Lung (tissue), 11 donors: ENCODE measurements at regions not wholly inside any gene's neighbourhood (a gene's known extent, or its start where the extent isn't known, plus 50 kb on each side); places are given as distances from the start of the nearest gene placed in this dataset.

ENCODE experiments used
- ATAC-seq: fragments of 200-7000 bp; cut with Tn5 transposase; one replicate; pipeline ENCODE4 v1.9.1; 2020; ENCODE audit warnings: moderate number of reproducible peaks; ENCODE audit not compliant: insufficient read depth, low FRiP score
- DNase-seq, 3 donors: peaks; one replicate each; pipeline ENCODE4 v3.0.0-alpha.2; 2013 to 2017
- H3K27ac ChIP-seq, 2 donors: one replicate each; pipeline ENCODE4 v1.5.1; 2013; ENCODE audit warnings: mild to moderate bottlenecking in 2 of 2, moderate library complexity in 2 of 2, control low read depth in 1 of 2, inconsistent platforms in 1 of 2, low read depth in 1 of 2, low read length in 1 of 2
- H3K27me3 ChIP-seq, 3 donors: one replicate each; pipeline ENCODE4 v1.5.1; 2013; ENCODE audit warnings: low read length in 2 of 3; ENCODE audit not compliant: control insufficient read depth in 3 of 3, insufficient read depth in 3 of 3
- H3K36me3 ChIP-seq, 4 donors: one replicate each; pipeline ENCODE4 v1.5.1; 2013; ENCODE audit warnings: low read length in 4 of 4, mild to moderate bottlenecking in 1 of 4, moderate library complexity in 1 of 4; ENCODE audit not compliant: control insufficient read depth in 4 of 4, insufficient read depth in 4 of 4
- H3K4me1 ChIP-seq, 5 donors: one replicate each; pipeline ENCODE4 v1.5.1; 2013; ENCODE audit warnings: low read length in 5 of 5, mild to moderate bottlenecking in 2 of 5, moderate library complexity in 1 of 5; ENCODE audit not compliant: control insufficient read depth in 5 of 5, insufficient read depth in 5 of 5
- H3K4me3 ChIP-seq: one replicate; pipeline ENCODE4 v1.5.1; 2013; ENCODE audit warnings: mild to moderate bottlenecking, control low read depth, moderate library complexity
- H3K9ac ChIP-seq, 2 donors: one replicate each; pipeline ENCODE4 v1.5.1; 2013; ENCODE audit warnings: low read length in 2 of 2, control low read depth in 1 of 2; ENCODE audit not compliant: insufficient read depth in 1 of 2
- H3K9me3 ChIP-seq, 4 donors: one replicate each; pipeline ENCODE4 v1.5.1; 2013; ENCODE audit warnings: low read length in 3 of 4, mild to moderate bottlenecking in 1 of 4, moderate library complexity in 1 of 4; ENCODE audit not compliant: control insufficient read depth in 4 of 4, insufficient read depth in 3 of 4
- WGBS, 2 donors: extraction: QIAGEN DNeasy Blood & Tissue Kit; methylation state at CpG; one replicate each; pipeline ENCODE4 v1.1.7; 2013; 5-methylcytosine and 5-hydroxymethylcytosine counted together
- TF ChIP-seq, protein P1 (sequence below): IDR thresholded peaks from 2 replicates; pipeline ENCODE4 v1.5.1; 2012; ENCODE audit warnings: mild to moderate bottlenecking; ENCODE audit errors: control extremely low read depth, extremely low read depth
- donor health status: control.
- donor health status: control.
- donor health status: Bipolar disorder and iron deficiency.
- donor health status: healthy.
- donor health status: DM: yes; HTN: yes; CAD: no.

DNA sequence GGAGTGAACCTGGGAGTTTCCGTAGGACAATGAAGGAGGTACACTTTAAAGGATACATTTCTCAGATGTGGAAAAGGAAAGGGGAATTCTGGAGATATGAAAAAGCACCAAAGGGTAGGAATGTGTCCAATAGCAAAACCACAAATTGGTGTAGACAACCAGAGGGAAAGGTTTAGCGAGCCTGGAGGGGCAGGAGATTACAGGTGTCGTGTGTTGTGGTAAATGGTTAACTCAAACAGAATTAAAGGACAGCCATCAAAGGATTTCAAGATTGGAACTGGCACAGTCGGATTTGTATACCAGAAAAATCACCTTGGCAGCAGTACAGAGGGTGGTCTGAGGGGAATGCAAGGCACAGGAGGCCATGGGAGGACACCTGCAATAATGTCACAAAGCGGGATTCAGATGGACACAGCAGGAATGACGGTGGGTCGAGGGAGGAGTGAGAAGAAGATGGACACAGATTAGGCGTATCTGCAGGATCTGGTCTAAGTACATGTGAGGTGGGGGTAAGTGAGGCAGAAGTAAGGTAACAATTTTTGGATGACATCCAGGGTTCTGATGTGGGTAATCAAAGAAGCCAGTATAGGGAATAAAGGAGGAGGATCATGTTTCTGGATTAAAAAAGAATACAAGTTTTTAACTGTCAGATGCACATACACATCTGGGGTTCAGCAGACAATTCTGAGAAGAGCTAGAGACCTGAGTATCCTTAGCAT lies 361.6 kb downstream of the KLF12 start:
- TF ChIP-seq, protein P1, sequence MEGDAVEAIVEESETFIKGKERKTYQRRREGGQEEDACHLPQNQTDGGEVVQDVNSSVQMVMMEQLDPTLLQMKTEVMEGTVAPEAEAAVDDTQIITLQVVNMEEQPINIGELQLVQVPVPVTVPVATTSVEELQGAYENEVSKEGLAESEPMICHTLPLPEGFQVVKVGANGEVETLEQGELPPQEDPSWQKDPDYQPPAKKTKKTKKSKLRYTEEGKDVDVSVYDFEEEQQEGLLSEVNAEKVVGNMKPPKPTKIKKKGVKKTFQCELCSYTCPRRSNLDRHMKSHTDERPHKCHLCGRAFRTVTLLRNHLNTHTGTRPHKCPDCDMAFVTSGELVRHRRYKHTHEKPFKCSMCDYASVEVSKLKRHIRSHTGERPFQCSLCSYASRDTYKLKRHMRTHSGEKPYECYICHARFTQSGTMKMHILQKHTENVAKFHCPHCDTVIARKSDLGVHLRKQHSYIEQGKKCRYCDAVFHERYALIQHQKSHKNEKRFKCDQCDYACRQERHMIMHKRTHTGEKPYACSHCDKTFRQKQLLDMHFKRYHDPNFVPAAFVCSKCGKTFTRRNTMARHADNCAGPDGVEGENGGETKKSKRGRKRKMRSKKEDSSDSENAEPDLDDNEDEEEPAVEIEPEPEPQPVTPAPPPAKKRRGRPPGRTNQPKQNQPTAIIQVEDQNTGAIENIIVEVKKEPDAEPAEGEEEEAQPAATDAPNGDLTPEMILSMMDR, result no peak
- H3K9me3 ChIP-seq, result no peaks in the 10 kb centered on the region
- H3K4me3 ChIP-seq, result no peak overlapping the region
- H3K9ac ChIP-seq, result no peak overlapping the region
- DNase-seq (no peak), ATAC-seq (no peak)
- H3K27me3 ChIP-seq, result no peaks in the 10 kb centered on the region
- no peak overlapping the region for H3K27ac ChIP-seq
- H3K36me3 ChIP-seq, result no peaks in the 10 kb centered on the region
- peaks cover 0 to 8% (median under 1%) of the 10 kb centered on the region in 5 donors for H3K4me1 ChIP-seq
- 81 to 91% methylated on average over 8 of the region's 8 CpGs for WGBS, 2 donors

GRCh38 chr13:73767747-73768315 lies 366.4 kb downstream of the KLF12 start:
- TF ChIP-seq, protein P1, result no peak
- ATAC-seq (no peak), DNase-seq (no peak)
- no peak overlapping the region for H3K9ac ChIP-seq
- H3K4me1 ChIP-seq, result peaks cover 0 to 25% (median 21%) of the 10 kb centered on the region in 5 donors
- peak overlapping the region in 1 of 2 donors; percentile 12 for H3K27ac ChIP-seq
- no peaks in the 10 kb centered on the region for H3K9me3 ChIP-seq
- 89 to 90% methylated on average over 4 of the region's 4 CpGs for WGBS, 2 donors
- H3K27me3 ChIP-seq, result no peaks in the 10 kb centered on the region
- no peak overlapping the region for H3K4me3 ChIP-seq
- peaks cover 0 to 5% (median 1%) of the 10 kb centered on the region in 4 donors for H3K36me3 ChIP-seq

DNA sequence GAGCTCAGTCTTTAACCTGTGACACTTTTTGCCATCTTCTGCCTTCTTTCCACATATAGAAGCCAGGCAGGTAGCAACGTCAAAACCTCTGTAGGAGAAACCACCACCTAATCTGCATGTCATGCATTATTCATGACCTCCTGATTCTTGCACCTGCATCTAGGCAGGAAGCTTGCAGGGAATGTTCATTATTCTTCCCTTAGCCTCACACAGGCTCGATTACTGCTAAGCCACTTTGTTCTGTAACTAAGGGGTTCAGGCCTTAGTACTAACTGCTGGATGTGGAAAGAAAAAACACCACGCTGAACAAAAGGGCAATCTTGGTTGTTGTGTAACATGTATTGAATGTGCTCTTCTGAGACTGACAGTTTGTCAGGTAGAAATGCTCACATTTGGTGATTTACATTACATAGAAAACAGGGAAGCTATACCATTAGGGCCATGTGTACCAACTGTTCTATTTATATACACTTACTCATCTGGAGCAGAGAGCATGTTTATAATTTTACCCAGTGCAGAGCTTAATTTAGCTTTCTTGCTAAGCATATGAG lies 366.9 kb downstream of the KLF12 start:
- peaks cover 0 to 25% (median 21%) of the 10 kb centered on the region in 5 donors for H3K4me1 ChIP-seq
- no peak overlapping the region for H3K4me3 ChIP-seq
- ATAC-seq (no peak), DNase-seq (peak in 1 of 3 donors; percentile 8)
- H3K36me3 ChIP-seq, result peaks cover 0 to 5% (median 2%) of the 10 kb centered on the region in 4 donors
- 32 to 55% methylated on average over 3 of the region's 3 CpGs for WGBS, 2 donors
- H3K9ac ChIP-seq, result no peak overlapping the region
- TF ChIP-seq, protein P1, result no peak
- H3K27ac ChIP-seq, result peak overlapping the region in 1 of 2 donors; percentile 12
- H3K9me3 ChIP-seq, result no peaks in the 10 kb centered on the region
- no peaks in the 10 kb centered on the region for H3K27me3 ChIP-seq
